ENCODE measurements at regions not wholly inside any gene's neighbourhood (a gene's known extent, or its start where the extent isn't known, plus 50 kb on each side); places are given as distances from the start of the nearest gene placed in this dataset.

GRCh38 chr1:81574408-81574807 lies 226.3 kb upstream of the ADGRL2 start:
- no peak for TF ChIP-seq CTCF (IDR thresholded peaks at IDR 0.05)
- WGBS (ENCODE audit: insufficient coverage) = 92% methylated on average over 2 of the region's 2 CpGs

GRCh38 chr1:81573458-81573857 lies 227.3 kb upstream of the ADGRL2 start:
- H3K27me3 Mint-ChIP-seq (ENCODE audit: low read depth in 3 of 3) = peaks cover 1 to 3% (median 2%) of the 10 kb centered on the region in 3 donors
- H3K9me3 ChIP-seq (replicated peaks in 1 of 2; ENCODE audit: control insufficient read depth in 1 of 2, insufficient read depth in 1 of 2, low read length in 2 of 2) = no peaks in the 10 kb centered on the region
- no peaks in the 10 kb centered on the region for H3K4me1 ChIP-seq (ENCODE audit: control insufficient read depth in 1 of 2, insufficient read depth in 2 of 2, low read length in 2 of 2)
- no peak overlapping the region for H3K27ac Mint-ChIP-seq
- TF ChIP-seq CTCF (IDR thresholded peaks at IDR 0.05) = no peak
- H3K4me2 ChIP-seq (replicated peaks; ENCODE audit: extremely low read depth, low read length, poor library complexity, severe bottlenecking) = no peak overlapping the region
- no peaks in the 10 kb centered on the region for H3K79me2 ChIP-seq (ENCODE audit: insufficient read depth, low read length)
- H4K20me1 ChIP-seq (ENCODE audit: insufficient read depth, low read length) = no peaks in the 10 kb centered on the region
- DNase-seq = no peak
- no peak overlapping the region for H2AFZ ChIP-seq (ENCODE audit: insufficient read depth, low read depth, low read length, poor library complexity, severe bottlenecking)
- H3K9ac ChIP-seq (ENCODE audit: insufficient read depth, low read length, poor library complexity, severe bottlenecking) = no peak overlapping the region
- WGBS (ENCODE audit: insufficient coverage) = no CpG with 5 or more reads among the region's 2 CpGs
- H3K27ac ChIP-seq (ENCODE audit: low read depth in 1 of 2, low read length in 2 of 2) = no peak overlapping the region
- H3K36me3 Mint-ChIP-seq = no peaks in the 10 kb centered on the region
- no peaks in the 10 kb centered on the region for H3K4me1 Mint-ChIP-seq
- no peaks in the 10 kb centered on the region for H3K36me3 ChIP-seq (replicated peaks in 1 of 2; ENCODE audit: control insufficient read depth in 1 of 2, insufficient read depth in 2 of 2, low read length in 2 of 2)
- H3K9me3 Mint-ChIP-seq = peaks cover 0 to 2% (median 0%) of the 10 kb centered on the region in 7 donors
- H3K4me3 Mint-ChIP-seq = no peak overlapping the region
- no peaks in the 10 kb centered on the region for H3K27me3 ChIP-seq (ENCODE audit: control insufficient read depth in 2 of 2, insufficient read depth in 2 of 2, low read length in 2 of 2)
- intact Hi-C loops (cut with micrococcal nuclease) = no loop called here
- H3K4me3 ChIP-seq (replicated peaks in 1 of 3; ENCODE audit: low read depth in 2 of 3, low read length in 3 of 3) = no peak overlapping the region

More at GRCh38 chr1:81574408-81574807, 226.3 kb upstream of the ADGRL2 start:
- Histone ChIP-seq H2AFZ (ENCODE audit: insufficient read depth, low read depth, low read length, poor library complexity, severe bottlenecking) (no peak overlapping the region), H3K4me3 (replicated peaks in 1 of 3; ENCODE audit: low read depth in 2 of 3, low read length in 3 of 3) (no peak overlapping the region), H3K27ac (ENCODE audit: low read depth in 1 of 2, low read length in 2 of 2) (no peak overlapping the region), H3K9me3 (replicated peaks in 1 of 2; ENCODE audit: control insufficient read depth in 1 of 2, insufficient read depth in 1 of 2, low read length in 2 of 2) (no peaks in the 10 kb centered on the region), H3K27me3 (ENCODE audit: control insufficient read depth in 2 of 2, insufficient read depth in 2 of 2, low read length in 2 of 2) (no peaks in the 10 kb centered on the region), H3K4me2 (replicated peaks; ENCODE audit: extremely low read depth, low read length, poor library complexity, severe bottlenecking) (no peak overlapping the region), H3K4me1 (ENCODE audit: control insufficient read depth in 1 of 2, insufficient read depth in 2 of 2, low read length in 2 of 2) (no peaks in the 10 kb centered on the region), H4K20me1 (ENCODE audit: insufficient read depth, low read length) (no peaks in the 10 kb centered on the region), H3K36me3 (replicated peaks in 1 of 2; ENCODE audit: control insufficient read depth in 1 of 2, insufficient read depth in 2 of 2, low read length in 2 of 2) (no peaks in the 10 kb centered on the region), H3K9ac (ENCODE audit: insufficient read depth, low read length, poor library complexity, severe bottlenecking) (no peak overlapping the region), H3K79me2 (ENCODE audit: insufficient read depth, low read length) (no peaks in the 10 kb centered on the region)
- Mint-ChIP-seq H3K4me3 (no peak overlapping the region), H3K36me3 (no peaks in the 10 kb centered on the region), H3K4me1 (no peaks in the 10 kb centered on the region), H3K27ac (no peak overlapping the region), H3K9me3 (peaks cover 0 to 5% (median 0%) of the 10 kb centered on the region in 7 donors), H3K27me3 (ENCODE audit: low read depth in 3 of 3) (peaks cover 1 to 3% (median 2%) of the 10 kb centered on the region in 3 donors)
- DNase-seq = no peak
- intact Hi-C loops (cut with micrococcal nuclease) = no loop called here
